Cardiac muscle cell (in vitro differentiated cells and primary cell): ENCODE measurements at regions not wholly inside any gene's neighbourhood (a gene's known extent, or its start where the extent isn't known, plus 50 kb on each side); places are given as distances from the start of the nearest gene placed in this dataset.

ENCODE experiments used
- DNase-seq, 2 donors: peaks; one replicate each; pipeline versions ENCODE4 v3.0.0 to v3.0.0-alpha.2; 2010 to 2017; ENCODE audit warnings: low read depth in 1 of 2, low spot score in 1 of 2
- H3K27ac ChIP-seq: fragments of 200-600 bp; sonication (generic); 2 replicates; pipeline ENCODE4 v1.5.1; 2016
- H3K27me3 ChIP-seq: fragments of 200-600 bp; sonication (generic); 2 replicates; pipeline ENCODE4 v1.6.0; 2016; ENCODE audit warnings: control low read depth
- H3K36me3 ChIP-seq: fragments of 200-600 bp; sonication (generic); 2 replicates; pipeline ENCODE4 v1.5.1; 2016; ENCODE audit warnings: control low read depth
- H3K4me1 ChIP-seq: fragments of 200-600 bp; sonication (generic); 2 replicates; pipeline ENCODE4 v1.8.1; 2017; ENCODE audit warnings: low read depth, mild to moderate bottlenecking, mixed run types
- H3K4me3 ChIP-seq: fragments of 200-600 bp; sonication (generic); 2 replicates; pipeline ENCODE4 v1.5.1; 2016; ENCODE audit warnings: mild to moderate bottlenecking
- H3K9me3 ChIP-seq: fragments of 200-600 bp; sonication (generic); 2 replicates; pipeline ENCODE4 v1.5.1; 2017; ENCODE audit warnings: low read depth, mild to moderate bottlenecking, control low read depth
- TF ChIP-seq, protein P1 (sequence below): IDR thresholded peaks from 2 replicates; pipeline ENCODE4 v1.5.1; 2012; ENCODE audit warnings: low read depth, mild to moderate bottlenecking, low read length

DNA sequence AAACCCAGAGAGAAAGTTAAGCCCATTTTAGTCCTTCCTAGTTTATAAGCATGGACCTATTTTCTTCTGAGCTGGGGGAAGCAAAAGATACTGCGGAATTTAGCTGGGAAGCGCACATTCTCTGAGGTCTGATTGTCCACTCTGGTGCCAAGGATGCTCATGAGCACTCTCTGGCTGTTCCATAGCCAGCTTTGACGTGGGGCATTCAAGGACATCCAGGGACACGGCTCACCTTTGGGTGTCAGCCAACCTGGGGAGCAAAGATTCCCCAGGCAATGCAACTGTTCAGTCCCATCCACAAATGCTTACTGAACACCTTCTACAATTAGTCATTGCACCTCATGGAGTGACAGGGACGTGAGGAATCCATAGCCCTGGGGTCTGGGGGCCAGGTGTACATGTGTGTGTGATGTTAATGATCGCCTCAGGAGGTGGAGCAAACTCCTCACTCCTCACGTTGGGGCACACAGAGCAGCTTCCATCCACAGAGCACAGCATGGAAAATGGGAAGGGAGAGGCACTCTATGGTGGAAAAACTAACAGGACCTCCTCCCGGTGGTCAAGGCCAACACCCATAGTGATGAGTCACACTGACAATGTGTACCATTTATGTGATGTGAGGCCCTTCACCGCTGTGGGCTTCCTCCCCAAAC lies 67.5 kb upstream of the IGFBP3 start:
- no peaks in the 10 kb centered on the region for H3K9me3 ChIP-seq
- H3K4me1 ChIP-seq, result no peaks in the 10 kb centered on the region
- H3K36me3 ChIP-seq, result no peaks in the 10 kb centered on the region
- no peak overlapping the region for H3K27ac ChIP-seq
- TF ChIP-seq, protein P1, sequence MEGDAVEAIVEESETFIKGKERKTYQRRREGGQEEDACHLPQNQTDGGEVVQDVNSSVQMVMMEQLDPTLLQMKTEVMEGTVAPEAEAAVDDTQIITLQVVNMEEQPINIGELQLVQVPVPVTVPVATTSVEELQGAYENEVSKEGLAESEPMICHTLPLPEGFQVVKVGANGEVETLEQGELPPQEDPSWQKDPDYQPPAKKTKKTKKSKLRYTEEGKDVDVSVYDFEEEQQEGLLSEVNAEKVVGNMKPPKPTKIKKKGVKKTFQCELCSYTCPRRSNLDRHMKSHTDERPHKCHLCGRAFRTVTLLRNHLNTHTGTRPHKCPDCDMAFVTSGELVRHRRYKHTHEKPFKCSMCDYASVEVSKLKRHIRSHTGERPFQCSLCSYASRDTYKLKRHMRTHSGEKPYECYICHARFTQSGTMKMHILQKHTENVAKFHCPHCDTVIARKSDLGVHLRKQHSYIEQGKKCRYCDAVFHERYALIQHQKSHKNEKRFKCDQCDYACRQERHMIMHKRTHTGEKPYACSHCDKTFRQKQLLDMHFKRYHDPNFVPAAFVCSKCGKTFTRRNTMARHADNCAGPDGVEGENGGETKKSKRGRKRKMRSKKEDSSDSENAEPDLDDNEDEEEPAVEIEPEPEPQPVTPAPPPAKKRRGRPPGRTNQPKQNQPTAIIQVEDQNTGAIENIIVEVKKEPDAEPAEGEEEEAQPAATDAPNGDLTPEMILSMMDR, result no peak
- H3K4me3 ChIP-seq, result no peak overlapping the region
- H3K27me3 ChIP-seq, result no peaks in the 10 kb centered on the region
- no peak for DNase-seq

DNA sequence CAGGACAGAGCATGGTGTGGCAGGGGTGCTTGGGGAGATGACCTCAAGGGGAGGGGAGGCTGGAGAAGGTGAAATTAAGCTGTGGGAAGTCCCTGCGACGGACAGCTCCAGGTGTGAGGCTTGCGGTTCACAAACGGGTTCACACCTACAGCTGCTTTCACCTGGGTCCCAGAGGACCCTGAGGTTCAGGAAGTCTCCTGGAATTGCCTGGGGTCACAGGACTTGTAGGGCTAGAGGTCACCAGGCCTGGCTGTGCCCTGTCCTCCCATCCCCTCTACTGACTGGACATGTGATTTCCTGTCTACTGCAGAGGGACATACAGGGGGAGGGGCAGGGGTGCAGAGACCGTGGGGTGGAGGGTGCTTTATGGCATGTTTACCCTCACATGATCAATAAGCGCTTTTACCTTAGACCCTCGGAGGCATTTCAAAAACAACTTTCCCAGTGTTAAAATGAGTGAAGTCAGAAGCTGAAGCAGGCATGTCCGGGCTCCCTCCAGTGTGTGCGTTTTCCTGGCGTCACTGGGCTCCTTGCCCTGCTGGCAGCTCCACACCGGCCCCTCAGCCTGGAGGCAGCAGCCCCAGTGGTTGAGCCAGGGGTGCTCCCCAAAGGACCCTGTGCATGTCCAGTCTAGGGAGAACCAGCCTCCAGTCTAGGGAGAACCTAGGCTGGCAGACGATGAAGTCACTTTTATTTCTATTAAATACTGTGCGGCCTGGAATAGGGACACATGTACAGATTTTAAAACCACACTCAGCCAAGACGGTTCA lies 66.6 kb upstream of the IGFBP3 start:
- Histone ChIP-seq H3K36me3 (no peaks in the 10 kb centered on the region), H3K27me3 (no peaks in the 10 kb centered on the region), H3K4me1 (no peaks in the 10 kb centered on the region), H3K4me3 (no peak overlapping the region), H3K9me3 (no peaks in the 10 kb centered on the region), H3K27ac (no peak overlapping the region)
- TF ChIP-seq, protein P1, result no peak
- no peak for DNase-seq

DNA sequence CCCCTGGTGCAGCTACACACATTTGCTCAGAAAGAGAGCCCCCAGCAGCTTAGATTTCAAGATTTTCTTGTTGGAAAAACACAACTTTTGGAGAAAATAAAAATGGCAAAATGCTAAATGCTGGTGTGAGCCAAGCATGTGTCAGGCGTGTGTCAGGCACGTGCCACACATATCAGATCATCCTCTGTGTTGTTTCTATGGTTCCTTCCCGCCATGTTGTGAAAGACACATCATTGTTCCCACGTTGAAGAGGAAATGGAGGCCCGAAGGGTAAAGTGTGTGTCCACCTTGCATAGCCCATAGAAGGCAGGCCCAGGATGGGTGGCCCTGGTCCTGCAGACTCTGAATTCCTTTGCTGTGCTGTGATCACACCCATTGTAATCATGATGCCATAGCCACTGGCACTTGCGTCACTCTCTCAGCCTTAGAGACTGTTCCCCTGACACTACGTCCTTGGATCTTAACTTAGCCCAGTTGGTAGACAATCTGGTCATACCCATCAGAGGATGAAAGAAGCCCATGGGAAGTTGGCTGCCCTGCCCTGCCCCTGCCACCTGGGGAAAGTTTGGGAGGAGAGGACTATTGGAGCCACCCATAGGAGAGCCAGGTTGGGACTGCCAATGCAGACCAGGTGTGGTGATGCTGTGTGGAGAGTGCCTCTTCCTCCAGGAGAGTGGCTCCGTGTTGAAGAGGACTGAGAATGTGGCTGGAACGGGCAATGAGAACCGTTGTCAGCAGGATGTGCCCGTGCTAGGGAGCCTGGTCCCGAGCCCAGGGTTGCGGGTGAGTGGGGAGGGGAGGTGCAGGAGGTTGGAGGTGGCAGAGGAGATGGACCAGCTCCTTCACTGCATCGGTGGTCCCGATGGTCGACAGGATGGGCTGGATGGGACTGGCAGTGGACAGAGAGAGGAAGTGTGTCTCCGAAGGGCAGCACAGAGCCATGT lies 65.6 kb upstream of the IGFBP3 start:
- Histone ChIP-seq H3K27me3 (no peaks in the 10 kb centered on the region), H3K4me1 (no peaks in the 10 kb centered on the region), H3K36me3 (no peaks in the 10 kb centered on the region), H3K9me3 (no peaks in the 10 kb centered on the region), H3K27ac (no peak overlapping the region), H3K4me3 (no peak overlapping the region)
- no peak for DNase-seq
- TF ChIP-seq, protein P1, result no peak

DNA sequence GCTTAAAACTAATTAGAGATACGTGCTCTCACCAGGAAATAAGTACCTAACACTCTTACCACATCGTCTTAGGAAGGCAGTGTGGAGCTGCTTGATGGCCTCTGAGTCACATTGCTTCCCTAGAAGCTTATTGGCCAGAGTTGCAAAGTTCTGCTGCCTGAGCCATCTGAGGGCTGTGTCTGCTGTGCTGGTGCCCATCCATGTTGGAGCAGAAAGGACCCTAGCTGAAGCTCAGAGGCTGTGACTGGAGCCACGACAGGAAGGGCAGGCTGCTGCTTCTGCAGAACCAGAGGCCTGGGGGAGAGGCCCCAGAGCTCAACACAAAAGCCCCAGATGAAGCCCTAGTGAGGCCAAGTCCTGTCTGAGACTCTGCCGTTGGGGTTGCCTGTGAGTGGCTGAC lies 64.8 kb upstream of the IGFBP3 start:
- no peak overlapping the region for H3K27ac ChIP-seq
- H3K4me3 ChIP-seq, result no peak overlapping the region
- no peaks in the 10 kb centered on the region for H3K36me3 ChIP-seq
- H3K4me1 ChIP-seq, result no peaks in the 10 kb centered on the region
- no peaks in the 10 kb centered on the region for H3K9me3 ChIP-seq
- TF ChIP-seq, protein P1, result no peak
- peak in 1 of 2 donors; percentile 56 for DNase-seq
- no peaks in the 10 kb centered on the region for H3K27me3 ChIP-seq

DNA sequence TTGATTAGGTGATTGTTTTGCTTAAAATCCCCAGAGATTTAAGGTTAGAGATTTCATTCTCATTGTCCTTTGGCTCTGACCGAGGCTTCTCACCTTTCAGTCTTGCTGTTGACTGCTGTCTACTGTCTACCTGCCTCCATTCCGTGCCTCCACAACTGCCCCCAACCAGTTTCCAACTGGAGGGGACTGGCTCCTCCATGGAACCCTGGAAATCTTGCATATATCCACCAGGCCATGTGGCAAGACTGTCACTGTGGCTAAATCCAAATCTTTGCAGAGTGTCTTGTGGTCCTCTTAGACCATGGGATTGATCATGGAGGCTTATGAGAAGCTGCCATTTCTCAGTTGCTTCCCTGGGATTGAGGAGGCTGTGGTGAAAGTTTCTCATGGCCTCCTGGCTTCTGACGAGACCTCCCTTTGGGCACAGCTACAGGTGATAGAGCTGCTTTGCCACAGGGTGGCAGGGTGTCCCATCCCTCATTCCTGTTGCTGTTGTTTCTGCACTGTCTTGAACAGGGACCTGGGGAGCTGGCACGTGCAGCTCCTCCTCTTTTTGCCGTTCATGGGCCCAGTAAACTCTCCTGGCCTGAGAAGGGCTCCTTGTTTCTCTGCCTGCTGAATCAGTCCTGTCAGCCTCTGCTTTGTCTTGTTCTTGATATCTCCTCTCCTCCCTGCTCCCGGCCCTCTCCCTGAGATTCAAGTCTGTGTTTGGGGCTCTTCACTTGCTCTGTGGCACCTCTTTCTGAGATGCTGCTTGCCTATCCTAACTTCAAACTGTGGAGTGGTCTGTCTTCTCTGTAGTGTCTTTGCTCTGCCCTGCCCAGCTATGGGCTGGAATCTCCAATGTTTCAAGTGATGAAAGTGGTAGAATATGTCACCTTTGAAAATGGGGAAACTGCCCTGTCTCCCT lies 63.6 kb upstream of the IGFBP3 start:
- Histone ChIP-seq H3K36me3 (no peaks in the 10 kb centered on the region), H3K4me3 (no peak overlapping the region), H3K27ac (no peak overlapping the region), H3K27me3 (no peaks in the 10 kb centered on the region), H3K9me3 (no peaks in the 10 kb centered on the region), H3K4me1 (no peaks in the 10 kb centered on the region)
- DNase-seq, result no peak
- TF ChIP-seq, protein P1, result no peak
